ENCODE measurements at regions not wholly inside any gene's neighbourhood (a gene's known extent, or its start where the extent isn't known, plus 50 kb on each side); places are given as distances from the start of the nearest gene placed in this dataset.

DNA sequence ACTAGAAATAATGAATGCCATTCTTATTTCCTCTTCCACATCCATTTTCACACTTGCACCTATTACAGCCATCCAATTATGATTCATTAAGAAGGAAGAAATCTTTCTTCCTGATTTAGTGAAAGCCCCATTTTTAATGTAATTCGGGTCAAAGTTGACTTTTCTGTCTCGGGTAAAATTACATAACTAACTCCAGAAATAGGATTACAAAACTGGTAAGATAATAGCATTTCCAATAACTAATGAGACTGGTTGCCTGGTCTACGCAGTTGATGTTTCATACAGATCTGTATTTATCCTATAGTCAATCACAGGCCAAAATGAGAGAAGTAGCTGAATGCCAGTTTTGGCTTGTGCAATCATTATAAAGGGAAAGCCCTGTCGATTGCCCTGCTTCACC lies 651.5 kb upstream of the NRP1 start:
- no peak overlapping the region for H3K4me3 Mint-ChIP-seq
- no peaks in the 10 kb centered on the region for H3K27me3 Mint-ChIP-seq (ENCODE audit: low read depth)
- TF ChIP-seq, protein P1, sequence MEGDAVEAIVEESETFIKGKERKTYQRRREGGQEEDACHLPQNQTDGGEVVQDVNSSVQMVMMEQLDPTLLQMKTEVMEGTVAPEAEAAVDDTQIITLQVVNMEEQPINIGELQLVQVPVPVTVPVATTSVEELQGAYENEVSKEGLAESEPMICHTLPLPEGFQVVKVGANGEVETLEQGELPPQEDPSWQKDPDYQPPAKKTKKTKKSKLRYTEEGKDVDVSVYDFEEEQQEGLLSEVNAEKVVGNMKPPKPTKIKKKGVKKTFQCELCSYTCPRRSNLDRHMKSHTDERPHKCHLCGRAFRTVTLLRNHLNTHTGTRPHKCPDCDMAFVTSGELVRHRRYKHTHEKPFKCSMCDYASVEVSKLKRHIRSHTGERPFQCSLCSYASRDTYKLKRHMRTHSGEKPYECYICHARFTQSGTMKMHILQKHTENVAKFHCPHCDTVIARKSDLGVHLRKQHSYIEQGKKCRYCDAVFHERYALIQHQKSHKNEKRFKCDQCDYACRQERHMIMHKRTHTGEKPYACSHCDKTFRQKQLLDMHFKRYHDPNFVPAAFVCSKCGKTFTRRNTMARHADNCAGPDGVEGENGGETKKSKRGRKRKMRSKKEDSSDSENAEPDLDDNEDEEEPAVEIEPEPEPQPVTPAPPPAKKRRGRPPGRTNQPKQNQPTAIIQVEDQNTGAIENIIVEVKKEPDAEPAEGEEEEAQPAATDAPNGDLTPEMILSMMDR (IDR thresholded peaks at IDR 0.05; ENCODE audit: unreplicated experiment in 3 of 3) = no peak
- no peaks in the 10 kb centered on the region for H3K9me3 Mint-ChIP-seq
- no peaks in the 10 kb centered on the region for H3K36me3 Mint-ChIP-seq (ENCODE audit: low read depth)
- no peaks in the 10 kb centered on the region for H3K4me1 Mint-ChIP-seq
- H3K27ac Mint-ChIP-seq = no peak overlapping the region

GRCh38 chr10:33982995-33983394 lies 648.5 kb upstream of the NRP1 start:
- H3K27ac Mint-ChIP-seq = peak overlapping the region in 1 of 3 experiments; percentile 11
- H3K9me3 Mint-ChIP-seq = no peaks in the 10 kb centered on the region
- H3K36me3 Mint-ChIP-seq (ENCODE audit: low read depth) = no peaks in the 10 kb centered on the region
- H3K4me1 Mint-ChIP-seq = no peaks in the 10 kb centered on the region
- TF ChIP-seq, protein P1 (IDR thresholded peaks at IDR 0.05; ENCODE audit: unreplicated experiment in 3 of 3) = no peak
- H3K4me3 Mint-ChIP-seq = no peak overlapping the region
- no peaks in the 10 kb centered on the region for H3K27me3 Mint-ChIP-seq (ENCODE audit: low read depth)

DNA sequence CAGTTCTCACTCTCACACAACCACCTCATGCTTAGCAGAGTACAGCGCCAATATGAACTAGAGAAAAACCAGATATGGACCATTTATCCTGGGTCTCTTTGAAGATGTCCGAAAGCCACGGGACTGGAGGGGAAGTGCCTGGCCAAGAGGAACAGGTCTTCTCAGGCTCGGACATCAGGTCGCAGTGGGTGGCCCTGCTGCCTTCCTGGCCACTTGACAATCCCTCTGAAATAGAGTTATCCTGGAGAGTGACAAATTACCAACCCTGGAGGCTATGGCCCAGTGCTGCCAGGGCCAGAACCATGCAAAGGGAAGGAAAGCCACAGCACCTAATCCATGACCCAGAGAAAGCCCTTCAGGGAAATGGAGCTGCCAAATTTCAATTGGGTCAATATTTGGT lies 646.8 kb upstream of the NRP1 start:
- Mint-ChIP-seq H3K27me3 (ENCODE audit: low read depth) (no peaks in the 10 kb centered on the region), H3K9me3 (no peaks in the 10 kb centered on the region), H3K36me3 (ENCODE audit: low read depth) (no peaks in the 10 kb centered on the region), H3K27ac (no peak overlapping the region), H3K4me1 (no peaks in the 10 kb centered on the region), H3K4me3 (no peak overlapping the region)
- TF ChIP-seq, protein P1 (IDR thresholded peaks at IDR 0.05; ENCODE audit: unreplicated experiment in 3 of 3) = no peak

- Mint-ChIP-seq H3K4me3 (no peak overlapping the region), H3K4me1 (peaks cover 11% of the 10 kb centered on the region), H3K9me3 (no peaks in the 10 kb centered on the region), H3K27me3 (ENCODE audit: low read depth) (no peaks in the 10 kb centered on the region), H3K27ac (no peak overlapping the region), H3K36me3 (ENCODE audit: low read depth) (no peaks in the 10 kb centered on the region)
- TF ChIP-seq, protein P1 (IDR thresholded peaks at IDR 0.05; ENCODE audit: unreplicated experiment in 3 of 3) = no peak
Observed at GRCh38 chr10:33979195-33979594, 644.7 kb upstream of the NRP1 start.

GRCh38 chr10:33975481-33975880 lies 641.0 kb upstream of the NRP1 start:
- Mint-ChIP-seq H3K9me3 (no peaks in the 10 kb centered on the region), H3K27me3 (ENCODE audit: low read depth) (no peaks in the 10 kb centered on the region), H3K36me3 (ENCODE audit: low read depth) (no peaks in the 10 kb centered on the region), H3K27ac (peak overlapping the region in 2 of 3 experiments; percentile 44 to 59), H3K4me3 (no peak overlapping the region), H3K4me1 (peaks cover 11% of the 10 kb centered on the region)
- TF ChIP-seq, protein P1 (IDR thresholded peaks at IDR 0.05; ENCODE audit: unreplicated experiment in 3 of 3) = no peak

DNA sequence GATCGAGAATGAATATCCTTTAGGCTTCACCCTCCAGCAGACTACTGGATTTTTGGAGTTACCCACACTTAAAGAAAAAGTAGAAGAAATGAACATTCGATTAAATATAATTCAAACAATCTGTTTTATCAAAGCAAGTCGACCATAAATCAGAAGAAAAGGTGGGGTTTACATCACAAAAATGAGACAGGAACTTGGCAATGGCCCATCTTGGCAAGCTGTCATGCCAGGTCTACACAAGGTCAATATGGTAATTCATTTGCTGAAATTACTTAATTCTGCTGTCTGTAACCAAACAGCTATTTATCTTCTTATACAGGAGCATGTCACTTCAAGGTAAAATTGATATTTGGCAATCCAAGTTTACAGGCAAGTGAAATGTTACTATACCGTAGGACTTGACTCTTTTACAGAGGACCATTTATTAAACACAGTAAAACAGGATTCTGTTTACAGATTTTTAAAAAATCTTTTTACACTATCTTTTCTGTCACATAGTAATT lies 640.6 kb upstream of the NRP1 start:
- no peaks in the 10 kb centered on the region for H3K27me3 Mint-ChIP-seq (ENCODE audit: low read depth)
- peaks cover 11% of the 10 kb centered on the region for H3K4me1 Mint-ChIP-seq
- H3K36me3 Mint-ChIP-seq (ENCODE audit: low read depth) = no peaks in the 10 kb centered on the region
- no peak overlapping the region for H3K4me3 Mint-ChIP-seq
- TF ChIP-seq, protein P1 (IDR thresholded peaks at IDR 0.05; ENCODE audit: unreplicated experiment in 3 of 3) = no peak
- no peaks in the 10 kb centered on the region for H3K9me3 Mint-ChIP-seq
- peak overlapping the region in 1 of 3 experiments; percentile 59 for H3K27ac Mint-ChIP-seq

Measured in nephron (organoid).